ENCODE measurements at regions not wholly inside any gene's neighbourhood (a gene's known extent, or its start where the extent isn't known, plus 50 kb on each side); places are given as distances from the start of the nearest gene placed in this dataset.

DNA sequence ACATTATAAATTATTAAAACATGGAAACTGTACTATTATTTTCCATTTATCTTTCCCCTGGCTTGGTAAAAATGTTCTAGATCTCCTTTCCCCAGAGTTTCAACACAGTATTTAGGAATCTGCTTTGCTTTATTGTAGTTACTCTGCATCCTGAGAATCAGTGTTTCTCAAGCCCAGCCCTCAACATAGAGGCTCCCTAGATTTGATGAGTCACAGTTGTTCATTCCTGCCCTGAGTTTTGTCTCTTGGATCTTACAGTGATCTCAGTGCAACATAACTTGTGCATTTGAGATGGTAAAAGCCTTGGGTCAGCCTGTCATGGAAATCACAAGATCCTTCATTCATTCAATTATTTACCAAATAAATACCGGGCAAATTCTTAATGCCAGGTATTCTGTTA lies 63.0 kb downstream of the VAX1 start:
- no peak for TF ChIP-seq KDM1A (IDR thresholded peaks at IDR 0.05; ENCODE audit: borderline replicate concordance)
- no peak for TF ChIP-seq MYC (IDR thresholded peaks at IDR 0.05; ENCODE audit: insufficient read depth, insufficient read length, insufficient replicate concordance, low read length, severe bottlenecking)

Measured in GM12878 (cell line).